SK-N-MC (cell line): ENCODE measurements at regions not wholly inside any gene's neighbourhood (a gene's known extent, or its start where the extent isn't known, plus 50 kb on each side); places are given as distances from the start of the nearest gene placed in this dataset.

Source experiments
- EZH2 ChIP-seq: fragments of 200-600 bp; sonication (generic); IDR thresholded peaks from one replicate; pipeline ENCODE4 v1.6.1; 2017; ENCODE audit warnings: antibody characterized with exemption
- FOXP2 ChIP-seq: optimal IDR thresholded peaks from 2 replicates; pipeline ENCODE3; 2011; ENCODE audit warnings: mild to moderate bottlenecking, moderate library complexity; ENCODE audit not compliant: insufficient read depth; ENCODE audit errors: extremely low read length, control extremely low read depth
- POLR2AphosphoS5 ChIP-seq: IDR thresholded peaks from 2 replicates; pipeline ENCODE4 v1.6.1; 2012; ENCODE audit warnings: mild to moderate bottlenecking, low read depth, low read length, borderline replicate concordance

DNA sequence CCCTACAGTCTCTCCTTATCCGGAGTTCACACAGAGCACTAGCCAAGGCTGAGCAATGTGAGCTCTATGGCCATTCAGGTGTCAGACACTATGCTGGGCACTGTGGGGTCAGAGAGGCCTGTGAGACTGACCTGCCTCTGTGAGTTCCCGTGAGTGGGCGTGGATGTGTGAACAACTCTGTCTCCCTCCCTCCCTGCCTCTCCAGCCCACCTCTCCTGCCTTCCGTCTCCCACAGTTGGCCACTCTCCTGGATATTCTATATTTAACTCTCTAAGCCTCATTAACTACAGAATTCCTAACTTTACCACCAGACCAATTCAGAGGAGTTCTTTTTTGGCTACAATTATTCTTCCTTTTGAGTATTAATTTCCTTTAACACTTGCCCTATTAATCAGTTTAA, 191.6 kb upstream of the NCAM1 start:
- no peak for TF ChIP-seq POLR2AphosphoS5
- TF ChIP-seq EZH2, result no peak
- TF ChIP-seq FOXP2, result no peak
